ENCODE measurements at regions not wholly inside any gene's neighbourhood (a gene's known extent, or its start where the extent isn't known, plus 50 kb on each side); places are given as distances from the start of the nearest gene placed in this dataset.

DNA sequence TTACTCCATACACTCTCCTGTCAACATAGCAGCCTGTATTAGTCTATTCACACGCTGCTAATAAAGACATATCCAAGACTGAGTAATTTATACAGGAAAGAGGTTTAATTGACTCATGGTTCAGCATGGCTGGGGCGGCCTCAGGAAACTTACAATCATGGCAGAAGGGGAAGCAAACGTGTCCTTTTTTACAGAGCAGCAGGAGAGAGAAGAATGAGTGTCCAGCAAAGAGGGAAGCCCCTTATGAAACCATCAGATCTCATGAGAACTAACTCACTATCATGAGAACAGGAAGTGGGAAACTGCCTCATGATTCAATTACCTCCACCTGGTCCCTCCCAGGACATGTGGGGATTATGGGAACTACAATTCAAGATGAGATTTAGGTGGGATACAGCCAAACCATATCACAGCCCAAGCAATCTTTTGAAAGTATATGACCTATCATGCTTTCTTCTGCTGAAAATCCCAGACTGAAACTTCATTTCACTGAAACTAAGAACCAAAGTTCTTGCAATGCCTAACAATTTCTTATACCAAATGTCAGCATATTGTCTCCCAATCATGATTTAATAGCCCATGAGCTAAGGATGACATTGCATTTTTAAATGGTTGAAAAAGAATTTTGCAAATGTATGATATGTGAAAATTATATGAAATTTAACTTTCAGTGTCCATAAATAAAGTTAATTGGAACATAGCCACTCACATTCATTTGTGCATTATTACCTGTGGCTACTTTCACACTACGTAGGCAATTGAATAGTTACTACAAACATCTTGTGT lies 686.8 kb upstream of the ZEB2 start:
- H3K4me3 ChIP-seq, result no peak overlapping the region
- DNase-seq (no peak), ATAC-seq (no peak)
- H3K36me3 ChIP-seq, result no peaks in the 10 kb centered on the region
- TF ChIP-seq, protein P1, sequence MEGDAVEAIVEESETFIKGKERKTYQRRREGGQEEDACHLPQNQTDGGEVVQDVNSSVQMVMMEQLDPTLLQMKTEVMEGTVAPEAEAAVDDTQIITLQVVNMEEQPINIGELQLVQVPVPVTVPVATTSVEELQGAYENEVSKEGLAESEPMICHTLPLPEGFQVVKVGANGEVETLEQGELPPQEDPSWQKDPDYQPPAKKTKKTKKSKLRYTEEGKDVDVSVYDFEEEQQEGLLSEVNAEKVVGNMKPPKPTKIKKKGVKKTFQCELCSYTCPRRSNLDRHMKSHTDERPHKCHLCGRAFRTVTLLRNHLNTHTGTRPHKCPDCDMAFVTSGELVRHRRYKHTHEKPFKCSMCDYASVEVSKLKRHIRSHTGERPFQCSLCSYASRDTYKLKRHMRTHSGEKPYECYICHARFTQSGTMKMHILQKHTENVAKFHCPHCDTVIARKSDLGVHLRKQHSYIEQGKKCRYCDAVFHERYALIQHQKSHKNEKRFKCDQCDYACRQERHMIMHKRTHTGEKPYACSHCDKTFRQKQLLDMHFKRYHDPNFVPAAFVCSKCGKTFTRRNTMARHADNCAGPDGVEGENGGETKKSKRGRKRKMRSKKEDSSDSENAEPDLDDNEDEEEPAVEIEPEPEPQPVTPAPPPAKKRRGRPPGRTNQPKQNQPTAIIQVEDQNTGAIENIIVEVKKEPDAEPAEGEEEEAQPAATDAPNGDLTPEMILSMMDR (IDR thresholded peaks at IDR 0.05), result no peak
- intact Hi-C loops (cut with DNase I), result no loop called here
- no peak overlapping the region for H3K27ac ChIP-seq
- H3K27me3 ChIP-seq, result no peaks in the 10 kb centered on the region
- no peaks in the 10 kb centered on the region for H3K4me1 ChIP-seq
- peaks cover 6% of the 10 kb centered on the region for H3K9me3 ChIP-seq

DNA sequence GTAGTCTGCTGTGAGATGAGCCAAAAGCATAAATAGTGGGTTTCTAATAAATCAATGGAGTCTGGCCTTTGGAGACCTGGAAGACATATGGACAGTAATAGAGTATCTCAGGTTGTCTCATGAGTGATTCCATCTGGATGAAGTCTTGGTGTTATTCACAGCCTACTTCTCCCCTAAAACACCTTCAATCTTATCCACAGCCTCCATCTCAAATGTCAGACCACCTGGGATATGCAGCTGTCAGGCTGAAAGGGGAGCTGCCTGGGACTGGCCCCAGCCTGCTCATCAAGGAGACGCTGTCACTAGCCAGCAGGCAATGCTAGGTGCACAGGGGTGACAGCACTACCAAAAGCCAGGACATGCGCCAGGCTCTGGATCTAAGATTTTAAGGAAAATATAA lies 684.0 kb upstream of the ZEB2 start:
- Histone ChIP-seq H3K4me3 (no peak overlapping the region), H3K4me1 (no peaks in the 10 kb centered on the region), H3K27ac (no peak overlapping the region), H3K36me3 (no peaks in the 10 kb centered on the region), H3K27me3 (no peaks in the 10 kb centered on the region), H3K9me3 (no peaks in the 10 kb centered on the region)
- TF ChIP-seq, protein P1 (IDR thresholded peaks at IDR 0.05), result no peak
- no peak for DNase-seq
- ATAC-seq, result no peak
- intact Hi-C loops (cut with DNase I), result no loop called here

DNA sequence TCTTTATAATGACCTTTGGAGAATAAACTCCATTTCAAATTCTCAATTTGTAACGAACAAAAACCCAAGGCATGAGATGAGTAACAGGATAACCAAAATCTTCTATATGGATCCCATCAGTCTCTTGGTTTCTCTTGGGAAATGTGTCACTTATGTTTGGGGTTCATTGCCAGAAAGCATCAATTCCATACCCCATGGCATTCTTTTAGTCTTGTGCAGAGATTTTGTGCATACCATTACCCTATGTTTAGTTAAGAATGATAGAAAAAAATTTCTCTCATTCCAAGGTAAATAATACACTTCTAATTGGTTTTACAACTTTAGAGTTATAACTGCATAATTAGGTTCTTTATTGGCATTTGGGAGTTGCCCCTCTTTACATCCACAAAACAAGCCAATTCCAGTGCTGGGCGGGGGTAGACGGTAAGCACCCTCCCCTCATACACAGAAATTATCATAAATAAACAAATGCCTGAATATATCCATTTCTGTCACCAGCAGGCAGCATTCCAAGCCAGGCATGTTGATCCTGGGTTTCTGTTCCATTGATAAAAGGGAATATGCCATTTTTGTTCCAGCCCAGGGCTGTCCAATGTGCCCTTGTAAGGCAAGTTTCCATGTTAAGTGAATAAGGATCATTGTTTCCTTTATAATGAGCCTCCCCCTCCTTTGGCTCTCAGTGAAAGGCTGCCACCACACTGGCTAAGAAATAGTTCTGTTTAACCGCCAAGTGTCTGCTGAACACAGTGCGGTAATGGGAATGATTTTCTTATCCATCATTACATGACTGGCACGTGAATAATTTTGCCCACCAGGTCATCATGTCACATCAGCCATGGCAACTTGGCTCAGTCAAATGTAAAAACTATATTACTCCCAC lies 680.1 kb upstream of the ZEB2 start:
- Histone ChIP-seq H3K36me3 (no peaks in the 10 kb centered on the region), H3K27ac (no peak overlapping the region), H3K4me1 (no peaks in the 10 kb centered on the region), H3K4me3 (no peak overlapping the region), H3K9me3 (no peaks in the 10 kb centered on the region), H3K27me3 (no peaks in the 10 kb centered on the region)
- intact Hi-C loops (cut with DNase I), result no loop called here
- ATAC-seq (no peak), DNase-seq (no peak)
- TF ChIP-seq, protein P1 (IDR thresholded peaks at IDR 0.05), result no peak

DNA sequence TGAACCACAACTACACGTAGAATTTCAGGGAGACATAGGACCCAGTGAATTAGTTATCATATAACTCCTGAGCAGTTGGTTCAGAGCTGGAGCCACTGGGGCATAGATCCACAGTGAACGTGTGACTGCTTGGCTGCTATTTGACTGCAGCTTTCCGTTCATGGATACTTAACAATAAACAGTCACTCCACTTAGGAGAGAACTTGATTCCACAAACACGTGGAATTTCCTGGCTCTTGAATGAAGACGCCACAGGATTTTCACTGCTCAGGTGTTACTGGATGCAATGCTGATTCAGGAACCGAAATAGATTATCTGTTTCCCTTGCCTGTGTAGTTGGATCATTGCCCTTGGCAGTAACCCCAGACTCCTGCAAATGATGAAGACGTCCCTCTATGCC lies 679.1 kb upstream of the ZEB2 start:
- TF ChIP-seq, protein P1 (IDR thresholded peaks at IDR 0.05), result no peak
- Histone ChIP-seq H3K27me3 (no peaks in the 10 kb centered on the region), H3K9me3 (no peaks in the 10 kb centered on the region), H3K27ac (no peak overlapping the region), H3K4me1 (no peaks in the 10 kb centered on the region), H3K4me3 (no peak overlapping the region), H3K36me3 (no peaks in the 10 kb centered on the region)
- DNase-seq (no peak), ATAC-seq (no peak)
- intact Hi-C loops (cut with DNase I), result no loop called here

DNA sequence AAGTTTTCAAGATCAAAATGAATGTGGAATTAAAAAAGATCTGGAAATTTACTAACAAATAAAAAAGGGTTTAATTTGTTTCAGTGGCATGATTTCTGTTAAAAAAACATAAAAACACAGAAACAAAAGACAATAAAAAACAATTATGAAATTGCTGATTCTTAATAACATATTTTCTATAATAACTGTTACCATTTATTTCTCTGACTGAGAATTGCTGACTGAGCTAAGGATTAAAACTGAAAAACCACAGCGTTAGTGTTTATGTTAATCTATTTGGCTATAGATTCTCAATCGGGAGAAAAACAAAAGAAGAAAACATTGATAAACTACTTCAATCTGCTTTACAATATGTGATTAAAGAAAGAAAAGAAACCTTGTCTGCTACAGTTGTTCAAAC lies 678.6 kb upstream of the ZEB2 start:
- ATAC-seq (no peak), DNase-seq (no peak)
- H3K4me1 ChIP-seq, result no peaks in the 10 kb centered on the region
- intact Hi-C loops (cut with DNase I), result no loop called here
- H3K27me3 ChIP-seq, result no peaks in the 10 kb centered on the region
- no peak overlapping the region for H3K27ac ChIP-seq
- no peaks in the 10 kb centered on the region for H3K9me3 ChIP-seq
- H3K36me3 ChIP-seq, result no peaks in the 10 kb centered on the region
- TF ChIP-seq, protein P1 (IDR thresholded peaks at IDR 0.05), result no peak
- H3K4me3 ChIP-seq, result no peak overlapping the region
